K562 (cell line): ENCODE measurements at regions not wholly inside any gene's neighbourhood (a gene's known extent, or its start where the extent isn't known, plus 50 kb on each side); places are given as distances from the start of the nearest gene placed in this dataset.

Experiments
- ATAC-seq: fragments of 200-7000 bp; cut with Tn5 transposase; 3 replicates; pipeline ENCODE4 v1.9.1; 2020; ENCODE audit warnings: moderate library complexity
- BruUV-seq: library from RNA; stranded (reverse); fragments of 400-500 nt; replicated peaks from 2 replicates; lab custom pipeline; 2021; lab: Mats Ljungman, UMichigan
- CTCF ChIA-PET: fragments of 300-600 bp; formaldehyde crosslinking; extraction: SDS; loops from one replicate; lab custom pipeline; 2021; ENCODE audit warnings: low intra/inter-chr PET ratio; lab: Yijun Ruan, JAX
- POLR2A ChIA-PET: fragments of 300-600, 350-650 bp; sonication (Branson Sonifier 250); formaldehyde crosslinking; extraction: SDS; loops from one replicate; lab custom pipeline; 2021; ENCODE audit warnings: antibody characterized with exemption, inconsistent platforms; lab: Yijun Ruan, JAX
- DNase-seq, 4 experiments: peaks; one replicate each; pipeline versions ENCODE4 v3.0.0 to v3.0.0-alpha.2; 2011 to 2018; ENCODE audit warnings: low spot score in 3 of 4, mixed read lengths in 3 of 4; ENCODE audit errors: extremely low read depth in 1 of 4
- FAIRE-seq: peaks from 2 replicates; lab custom pipeline; 2011; peaks lifted over from hg19 to GRCh38; lab: Jason Lieb, UNC
- H2AFZ ChIP-seq: 2 replicates; pipeline ENCODE4 v1.6.0; 2011; ENCODE audit warnings: low read depth, low read length, control low read depth, inconsistent platforms
- H3K27ac ChIP-seq: fragments of 200-600 bp; 3 replicates; pipeline ENCODE4 v1.8.0; 2011; ENCODE audit warnings: low read depth, mild to moderate bottlenecking, control low read depth, inconsistent platforms, low read length, moderate library complexity, mixed read lengths; ENCODE audit errors: extremely low read depth
- H3K27me3 ChIP-seq, 2 experiments: fragments of 300-600 bp in 1 of 2; 2 replicates in 1 of 2; 3 replicates in 1 of 2; pipeline versions ENCODE4 v1.6.0 to v1.8.0; 2011; ENCODE audit warnings: inconsistent platforms in 2 of 2, low read length in 2 of 2, mild to moderate bottlenecking in 1 of 2, mixed read lengths in 1 of 2, moderate library complexity in 1 of 2; ENCODE audit not compliant: control insufficient read depth in 2 of 2, insufficient read depth in 2 of 2
- H3K36me3 ChIP-seq: fragments of 300-600 bp; 3 replicates; pipeline ENCODE4 v1.8.0; 2011; ENCODE audit warnings: mild to moderate bottlenecking, low read length, inconsistent platforms; ENCODE audit not compliant: control insufficient read depth, insufficient read depth
- H3K4me1 ChIP-seq, 2 experiments: fragments of 200-600 bp in 1 of 2; replicated peaks in 1 of 2; 2 replicates in 1 of 2; 3 replicates in 1 of 2; pipeline versions ENCODE4 v1.5.1 to v1.8.0; 2011; ENCODE audit warnings: inconsistent platforms in 2 of 2, low read length in 2 of 2, mild to moderate bottlenecking in 1 of 2, mixed read lengths in 1 of 2, moderate library complexity in 1 of 2; ENCODE audit not compliant: control insufficient read depth in 2 of 2, insufficient read depth in 2 of 2
- H3K4me2 ChIP-seq: 2 replicates; pipeline ENCODE4 v1.6.1; 2011; ENCODE audit warnings: low read length, control low read depth, inconsistent platforms, mixed read lengths; ENCODE audit not compliant: insufficient read depth
- H3K4me3 ChIP-seq: fragments of 200-600 bp; sonication (generic), shearing (Covaris generic); 2 replicates; pipeline ENCODE4 v1.5.1; 2016; ENCODE audit warnings: control low read depth, inconsistent platforms
- H3K79me2 ChIP-seq: fragments of 200-600 bp; 3 replicates; pipeline ENCODE4 v1.8.0; 2011; ENCODE audit warnings: low read length, inconsistent platforms; ENCODE audit not compliant: control insufficient read depth, insufficient read depth
- H3K9ac ChIP-seq, 2 experiments: 2 replicates each; pipeline versions ENCODE4 v1.6.0 to v1.6.1; 2011; ENCODE audit warnings: low read depth in 2 of 2, low read length in 2 of 2, control low read depth in 1 of 2, inconsistent platforms in 1 of 2, mild to moderate bottlenecking in 1 of 2, mixed read lengths in 1 of 2; ENCODE audit not compliant: insufficient read depth in 1 of 2
- H3K9me1 ChIP-seq: one replicate; pipeline ENCODE4 v1.6.0; 2011; ENCODE audit warnings: inconsistent platforms, mild to moderate bottlenecking, low read length, moderate library complexity; ENCODE audit not compliant: control insufficient read depth, insufficient read depth
- H3K9me3 ChIP-seq: replicated peaks from 2 replicates; pipeline ENCODE4 v1.5.1; 2011; ENCODE audit warnings: low read depth, low read length, inconsistent platforms; ENCODE audit not compliant: control insufficient read depth, insufficient read depth
- H4K20me1 ChIP-seq: replicated peaks from 2 replicates; pipeline ENCODE4 v1.6.1; 2011; ENCODE audit warnings: low read length, inconsistent platforms, mixed read lengths; ENCODE audit not compliant: control insufficient read depth, insufficient read depth
- MTA1 ChIP-seq: fragments of 450-650 bp; IDR thresholded peaks from 2 replicates; pipeline ENCODE4 v1.6.1; 2017; ENCODE audit warnings: borderline replicate concordance
- SMARCA5 ChIP-seq: fragments of 450-650 bp; IDR thresholded peaks from 2 replicates; pipeline ENCODE4 v1.6.1; 2016
- SOX6 ChIP-seq: fragments of 450-650 bp; IDR thresholded peaks from 2 replicates; pipeline ENCODE4 v1.6.1; 2014; ENCODE audit warnings: mild to moderate bottlenecking
- STAT5A ChIP-seq: IDR thresholded peaks from 2 replicates; pipeline ENCODE4 v1.6.1; 2012; ENCODE audit warnings: low read length, inconsistent platforms, borderline replicate concordance
- USF2 ChIP-seq: sonication (generic); formaldehyde crosslinking; IDR thresholded peaks from 2 replicates; pipeline ENCODE4 v1.5.0; 2020; ENCODE audit warnings: missing genetic modification reagents
- ZC3H4 ChIP-seq: sonication (generic); formaldehyde crosslinking; IDR thresholded peaks from 2 replicates; pipeline ENCODE4 v1.9.0; 2021; ENCODE audit warnings: missing genetic modification reagents, borderline replicate concordance
- ZNF121 ChIP-seq: sonication (generic); formaldehyde crosslinking; conservative IDR thresholded peaks from 2 replicates; pipeline ENCODE4 v1.8.0; 2022; ENCODE audit warnings: missing genetic modification reagents
- ZNF3 ChIP-seq: fragments of 250-450 bp; sonication (Bioruptor Pico); IDR thresholded peaks from 2 replicates; pipeline ENCODE4 v1.5.0; 2021; ENCODE audit warnings: mild to moderate bottlenecking, moderate library complexity
- ZNF444 ChIP-seq: fragments of 250-450 bp; sonication (Bioruptor Pico); IDR thresholded peaks from 2 replicates; pipeline ENCODE4 v1.4.0; 2020; ENCODE audit warnings: mild to moderate bottlenecking, moderate library complexity
- ZNF668 ChIP-seq: fragments of 250-450 bp; sonication (Bioruptor Pico); IDR thresholded peaks from 2 replicates; pipeline ENCODE4 v1.8.0; 2022; ENCODE audit warnings: mild to moderate bottlenecking, inconsistent platforms
- ZNF717 ChIP-seq: fragments of 250-450 bp; sonication (Bioruptor Pico); IDR thresholded peaks from 2 replicates; pipeline ENCODE4 v1.5.0; 2021
- WGBS: fragments of 100-300 bp; shearing (Covaris generic); methylation state at CpG from one replicate; pipeline ENCODE4 v1.1.6; 2016; ENCODE audit warnings: low coverage, mixed read lengths; ENCODE audit not compliant: insufficient coverage; ENCODE audit errors: missing lambda C conversion rate; 5-methylcytosine and 5-hydroxymethylcytosine counted together
- in situ Hi-C: fragments of 300-500 bp; cut with MboI; formaldehyde crosslinking; loops from 4 replicates; pipeline ENCODE4 v1.15.0; 2018; ENCODE audit warnings: inconsistent platforms, mixed read lengths
- intact Hi-C: fragments of 100-400 bp; cut with micrococcal nuclease; formaldehyde crosslinking; loops from 2 replicates; pipeline ENCODE4 v1.14.2; 2022

GRCh38 chr2:55986001-55986400, 62.4 kb upstream of the EFEMP1 start:
- ChIA-PET CTCF (no interaction called here), POLR2A (interaction anchor here (1.6 kb wide), 1 partner anchor 10 kb away, joined by 5 read pairs; no protein-coding TSS in a partner anchor)
- TF ChIP-seq ZNF3 (CRISPR knock-in tag) (no peak), ZC3H4 (CRISPR knock-in tag) (no peak), MTA1 (no peak), ZNF717 (CRISPR knock-in tag) (no peak), ZNF444 (CRISPR knock-in tag) (no peak), ZNF668 (CRISPR knock-in tag) (no peak), STAT5A (no peak), SMARCA5 (no peak), USF2 (no peak), SOX6 (no peak), ZNF121 (CRISPR knock-in tag) (no peak)
- H4K20me1 ChIP-seq: no peaks in the 10 kb centered on the region
- no peak overlapping the region for H3K4me2 ChIP-seq
- FAIRE-seq (no peak), DNase-seq (no peak), ATAC-seq (no peak)
- H3K27ac ChIP-seq: no peak overlapping the region
- no peaks in the 10 kb centered on the region for H3K9me1 ChIP-seq
- H3K36me3 ChIP-seq: no peaks in the 10 kb centered on the region
- no peaks in the 10 kb centered on the region for H3K4me1 ChIP-seq
- intact Hi-C loops: no loop called here
- H2AFZ ChIP-seq: no peak overlapping the region
- no peak overlapping the region for H3K9ac ChIP-seq
- 0% methylated on average over 2 of the region's 2 CpGs for WGBS
- no TSS peak for BruUV-seq
- H3K79me2 ChIP-seq: no peaks in the 10 kb centered on the region
- H3K9me3 ChIP-seq: no peaks in the 10 kb centered on the region
- no peak overlapping the region for H3K4me3 ChIP-seq
- in situ Hi-C loops: no loop called here
- 0 out of 5 replicates have a peak, but pooled peaks cover 0 to 3% of the 10 kb centered on the region in 2 experiments for H3K27me3 ChIP-seq
